ENCODE measurements at regions not wholly inside any gene's neighbourhood (a gene's known extent, or its start where the extent isn't known, plus 50 kb on each side); places are given as distances from the start of the nearest gene placed in this dataset.

- no peak for DNase-seq (ENCODE audit: low spot score)
Measured at GRCh38 chr13:106382534-106382933, 152.9 kb downstream of the EFNB2 start.

- no peak for DNase-seq (ENCODE audit: low spot score)
Measured at GRCh38 chr13:106381091-106381490, 154.4 kb downstream of the EFNB2 start.

GRCh38 chr13:106377931-106378662, 157.4 kb downstream of the EFNB2 start:
- no peak for DNase-seq (ENCODE audit: low spot score)

- DNase-seq (ENCODE audit: low spot score): no peak
Measured at GRCh38 chr13:106377341-106377740, 158.1 kb downstream of the EFNB2 start.

DNA sequence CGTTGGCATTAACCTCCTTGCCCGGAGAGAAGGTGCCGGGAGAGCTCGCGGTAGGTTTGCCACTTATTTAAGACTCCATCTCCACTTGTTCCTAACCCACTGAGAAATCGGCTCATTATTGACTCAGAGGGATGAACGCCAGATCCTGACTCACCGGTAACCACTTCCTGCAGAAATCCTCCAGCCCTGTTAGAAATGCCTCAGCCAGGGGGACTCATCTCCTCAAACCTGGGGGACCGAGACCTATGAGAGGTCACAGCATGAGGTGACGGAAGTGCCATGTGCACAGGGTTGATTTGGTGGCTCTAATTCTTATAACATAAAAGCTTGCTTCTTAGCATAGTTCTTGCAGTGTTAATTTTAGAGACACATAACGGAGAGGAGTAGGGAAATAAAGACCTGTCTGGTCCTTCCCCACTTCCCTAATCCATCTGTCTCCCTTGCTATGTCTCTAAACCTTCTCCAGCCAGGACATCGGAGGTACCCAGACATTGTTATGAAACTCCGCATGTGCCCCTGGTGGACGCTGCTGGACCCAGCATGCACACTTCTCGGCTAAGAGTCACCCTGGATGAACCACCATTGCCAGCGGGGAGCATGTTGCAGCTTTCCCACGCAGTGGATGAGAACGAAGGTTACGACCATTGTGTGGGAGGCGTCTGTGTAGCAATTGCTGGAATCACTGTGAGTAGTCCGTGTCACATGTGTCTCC, 158.9 kb downstream of the EFNB2 start:
- no peak for DNase-seq (ENCODE audit: low spot score)

- no peak for DNase-seq (ENCODE audit: low spot score)
Measured at GRCh38 chr13:106375085-106375484, 160.4 kb downstream of the EFNB2 start.

DNA sequence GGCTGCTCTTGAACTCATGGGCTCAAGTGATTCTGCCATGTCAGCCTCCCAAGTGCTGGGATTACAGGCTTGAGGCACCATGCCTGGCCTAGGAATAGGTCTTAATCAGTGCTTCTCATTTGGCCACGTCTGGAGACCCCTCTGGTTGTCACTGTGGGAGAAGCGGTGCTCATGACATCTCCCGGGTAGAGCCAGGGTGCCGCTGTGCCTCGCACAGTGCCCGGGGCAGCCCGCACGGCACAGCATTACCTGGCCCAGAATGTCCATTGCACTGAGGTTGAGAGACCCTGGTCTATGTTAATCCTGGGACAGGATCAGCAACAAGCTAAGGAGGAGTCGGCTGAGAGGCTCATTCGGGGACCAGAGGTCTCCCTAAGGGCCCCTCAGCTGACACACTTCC, 160.8 kb downstream of the EFNB2 start:
- no peak for DNase-seq (ENCODE audit: low spot score)

- no peak for DNase-seq (ENCODE audit: low spot score)
Measured at GRCh38 chr13:106373989-106374572, 161.4 kb downstream of the EFNB2 start.

- DNase-seq (ENCODE audit: low spot score): peak; percentile 17
Measured at GRCh38 chr13:106373304-106373988, 162.0 kb downstream of the EFNB2 start.

- DNase-seq (ENCODE audit: low spot score): no peak
Measured at GRCh38 chr13:106372199-106373155, 163.0 kb downstream of the EFNB2 start.

- DNase-seq (ENCODE audit: low spot score): no peak
Measured at GRCh38 chr13:106371024-106371423, 164.4 kb downstream of the EFNB2 start.

- DNase-seq (ENCODE audit: low spot score): no peak
Measured at GRCh38 chr13:106369858-106370257, 165.6 kb downstream of the EFNB2 start.

- DNase-seq (ENCODE audit: low spot score): no peak
Measured at GRCh38 chr13:106369091-106369490, 166.4 kb downstream of the EFNB2 start.

GRCh38 chr13:106367361-106367971, 168.0 kb downstream of the EFNB2 start:
- DNase-seq (ENCODE audit: low spot score): no peak

DNA sequence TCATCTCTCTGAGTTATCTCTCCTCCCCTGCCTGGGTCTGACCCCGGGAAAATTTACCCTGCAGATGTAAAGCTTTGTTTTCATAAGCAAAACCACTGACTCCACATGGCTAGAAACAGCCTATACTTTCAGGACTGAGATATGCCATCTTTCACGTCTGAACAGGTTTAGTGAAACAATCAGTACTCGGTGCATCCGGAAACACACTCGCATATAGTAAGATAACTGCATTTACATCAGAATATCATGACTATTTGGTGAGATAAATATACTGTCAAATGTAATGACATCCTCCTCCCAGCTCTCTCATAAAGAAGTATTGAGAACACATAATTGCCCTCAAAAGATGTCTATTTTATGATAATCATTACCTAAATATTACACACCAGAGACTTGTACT, 172.8 kb downstream of the EFNB2 start:
- no peak for DNase-seq (ENCODE audit: low spot score)

GRCh38 chr13:106361621-106362020, 173.8 kb downstream of the EFNB2 start:
- no peak for DNase-seq (ENCODE audit: low spot score)

- DNase-seq (ENCODE audit: low spot score): no peak
Measured at GRCh38 chr13:106357198-106357597, 178.3 kb downstream of the EFNB2 start.

DNA sequence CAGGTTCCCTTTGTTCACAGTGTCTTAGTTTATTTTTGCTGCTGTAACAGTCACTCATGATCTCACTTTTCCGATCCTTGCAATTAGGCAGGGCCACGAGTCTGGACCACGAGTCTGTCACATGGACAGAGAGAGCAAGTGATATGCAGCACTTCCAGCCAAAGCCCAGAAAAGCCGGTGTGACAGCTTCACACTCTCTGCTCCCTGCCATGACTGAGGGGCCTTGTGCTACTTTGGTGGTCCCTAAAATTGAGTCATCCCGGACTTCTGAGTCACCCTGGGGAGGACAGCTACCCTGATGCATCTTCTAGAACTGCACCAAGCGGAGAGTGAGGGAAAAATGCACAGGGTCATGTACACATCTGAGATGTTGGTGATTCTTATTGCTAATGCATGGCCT, 179.6 kb downstream of the EFNB2 start:
- no peak for DNase-seq (ENCODE audit: low spot score)

- no peak for DNase-seq (ENCODE audit: low spot score)
Measured at GRCh38 chr13:106354961-106355360, 180.5 kb downstream of the EFNB2 start.

- DNase-seq (ENCODE audit: low spot score): no peak
Measured at GRCh38 chr13:106352850-106353249, 182.6 kb downstream of the EFNB2 start.

GRCh38 chr13:106351251-106351650, 184.2 kb downstream of the EFNB2 start:
- DNase-seq (ENCODE audit: low spot score): no peak
